GM13976 (cell line): ENCODE measurements at regions not wholly inside any gene's neighbourhood (a gene's known extent, or its start where the extent isn't known, plus 50 kb on each side); places are given as distances from the start of the nearest gene placed in this dataset.
"Not testable (repeated sequence)": the region's sequence is repeated elsewhere in the genome, so short reads cannot be mapped to it uniquely, and the experiment has no call there.

ENCODE experiments used
- DNase-seq: peaks from one replicate; pipeline ENCODE4 v3.0.0; 2012; ENCODE audit warnings: low spot score
- in situ Hi-C: fragments of 300-500 bp; cut with MboI; formaldehyde crosslinking; loops from one replicate; pipeline ENCODE4 v1.12.0; 2022; ENCODE audit warnings: low sequenced_read_pairs, mixed read lengths, inconsistent platforms; ENCODE audit not compliant: unreplicated experiment
- TF ChIP-seq, protein P1 (sequence below): IDR thresholded peaks from 2 replicates; pipeline ENCODE4 v1.5.1; 2012; ENCODE audit warnings: borderline replicate concordance, mild to moderate bottlenecking; ENCODE audit not compliant: insufficient read depth; ENCODE audit errors: extremely low read depth, missing control alignments, control extremely low read depth

- in situ Hi-C loops, result no loop called here
- DNase-seq, result no peak
- TF ChIP-seq, protein P1, sequence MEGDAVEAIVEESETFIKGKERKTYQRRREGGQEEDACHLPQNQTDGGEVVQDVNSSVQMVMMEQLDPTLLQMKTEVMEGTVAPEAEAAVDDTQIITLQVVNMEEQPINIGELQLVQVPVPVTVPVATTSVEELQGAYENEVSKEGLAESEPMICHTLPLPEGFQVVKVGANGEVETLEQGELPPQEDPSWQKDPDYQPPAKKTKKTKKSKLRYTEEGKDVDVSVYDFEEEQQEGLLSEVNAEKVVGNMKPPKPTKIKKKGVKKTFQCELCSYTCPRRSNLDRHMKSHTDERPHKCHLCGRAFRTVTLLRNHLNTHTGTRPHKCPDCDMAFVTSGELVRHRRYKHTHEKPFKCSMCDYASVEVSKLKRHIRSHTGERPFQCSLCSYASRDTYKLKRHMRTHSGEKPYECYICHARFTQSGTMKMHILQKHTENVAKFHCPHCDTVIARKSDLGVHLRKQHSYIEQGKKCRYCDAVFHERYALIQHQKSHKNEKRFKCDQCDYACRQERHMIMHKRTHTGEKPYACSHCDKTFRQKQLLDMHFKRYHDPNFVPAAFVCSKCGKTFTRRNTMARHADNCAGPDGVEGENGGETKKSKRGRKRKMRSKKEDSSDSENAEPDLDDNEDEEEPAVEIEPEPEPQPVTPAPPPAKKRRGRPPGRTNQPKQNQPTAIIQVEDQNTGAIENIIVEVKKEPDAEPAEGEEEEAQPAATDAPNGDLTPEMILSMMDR, result no peak
Observed at GRCh38 chr4:20196476-20196875, 55.2 kb upstream of the SLIT2 start.

DNA sequence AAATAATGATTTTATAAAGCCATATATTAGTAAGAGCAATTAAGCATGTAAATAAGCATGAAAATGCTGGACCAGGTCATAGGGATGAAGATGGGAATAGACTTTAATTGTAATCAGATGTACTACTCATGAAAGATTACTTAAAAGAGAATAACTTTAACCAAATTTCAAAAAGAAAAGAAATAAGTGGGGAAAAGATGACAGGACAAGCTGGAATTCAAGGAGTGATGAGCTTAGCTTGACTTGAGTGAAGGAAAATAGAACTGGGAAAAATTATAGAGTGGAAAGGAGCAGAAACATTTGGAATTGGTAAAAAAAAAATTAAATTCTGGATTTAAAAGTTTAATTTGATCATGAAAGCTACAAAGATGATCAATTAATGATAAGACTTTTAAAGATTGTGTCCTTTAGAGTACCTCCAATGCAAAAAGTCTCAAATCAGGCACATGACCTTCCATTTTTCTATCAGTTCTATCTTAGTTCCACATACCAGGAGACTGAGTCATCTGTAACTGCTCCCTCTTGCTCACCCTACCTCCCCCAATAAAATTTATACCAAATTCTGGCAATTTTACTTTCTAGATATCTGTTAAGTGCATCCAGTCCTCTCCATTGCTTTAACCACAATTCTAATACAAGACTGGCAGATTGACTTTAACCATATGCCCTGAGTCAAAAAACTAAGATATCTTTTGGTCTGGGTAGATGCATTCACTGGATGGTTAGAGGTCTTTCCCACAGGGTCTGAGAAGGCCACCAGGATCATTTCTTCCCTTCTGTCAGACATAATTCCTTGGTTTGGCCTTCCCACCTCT is 56.4 kb upstream of the SLIT2 start:
- TF ChIP-seq, protein P1, result no peak
- in situ Hi-C loops, result no loop called here
- no peak for DNase-seq

DNA sequence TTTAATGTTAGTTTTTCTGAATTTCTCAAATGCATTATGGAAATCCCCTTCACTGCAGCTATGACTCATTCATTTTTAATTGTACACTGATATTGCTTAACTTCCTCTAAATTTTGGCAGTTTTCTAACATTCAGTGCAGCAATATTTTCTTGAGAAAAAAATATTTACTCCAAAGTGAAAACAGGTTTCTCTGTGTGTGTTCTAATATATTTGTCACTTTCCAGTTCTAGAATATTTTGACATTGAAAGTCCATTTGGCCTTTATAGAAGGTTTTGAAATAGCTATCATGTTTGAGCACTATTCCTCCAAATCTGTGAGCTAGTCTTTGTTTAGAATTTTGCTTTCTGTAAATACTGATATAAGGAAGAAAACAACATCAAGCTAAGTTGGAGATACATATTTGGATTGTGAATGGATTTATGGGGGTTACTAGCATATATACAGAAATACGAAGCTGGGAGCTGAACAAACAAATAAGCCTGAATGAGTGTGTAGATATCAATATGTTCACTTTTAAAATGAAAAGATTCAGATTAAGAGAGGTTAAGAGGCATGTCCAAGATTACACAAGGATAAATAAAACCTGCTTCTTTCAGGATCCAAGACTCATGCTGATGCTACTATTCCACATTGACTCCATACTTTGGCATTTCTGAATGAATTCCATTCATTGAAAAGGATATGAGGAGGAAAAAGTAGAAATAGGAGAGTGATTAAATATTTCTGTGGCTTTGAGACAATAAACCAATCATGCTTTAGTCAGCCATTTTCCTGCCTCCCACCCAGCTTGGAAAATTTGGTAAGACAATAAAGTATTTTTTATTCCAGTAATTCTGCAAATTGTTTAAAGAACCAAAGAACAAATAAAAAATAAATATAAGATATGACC is 57.3 kb upstream of the SLIT2 start:
- TF ChIP-seq, protein P1, result no peak
- in situ Hi-C loops, result no loop called here
- no peak for DNase-seq

- in situ Hi-C loops, result no loop called here
- DNase-seq, result no peak
- TF ChIP-seq, protein P1, result no peak
Observed at GRCh38 chr4:20193141-20193936, 58.4 kb upstream of the SLIT2 start.

DNA sequence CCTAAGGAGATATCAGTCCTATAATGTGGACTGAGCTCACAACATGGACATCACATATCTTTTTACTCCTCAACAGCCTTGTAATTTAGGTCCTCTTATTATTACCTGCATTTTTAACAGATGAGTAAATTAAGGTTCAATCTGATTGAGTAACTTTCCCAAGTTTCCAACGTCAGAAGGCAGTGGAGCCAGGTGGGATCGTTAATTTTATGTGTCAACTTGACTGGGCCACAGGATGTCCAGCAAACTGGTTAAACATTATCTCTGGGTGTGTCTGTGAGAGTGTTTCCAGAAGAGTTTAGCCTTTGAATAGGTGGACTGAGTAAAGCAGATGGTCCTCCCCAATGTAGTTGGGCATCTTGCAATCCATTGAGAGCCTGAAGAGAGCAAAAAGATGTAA is 59.0 kb upstream of the SLIT2 start:
- no peak for DNase-seq
- TF ChIP-seq, protein P1, result no peak
- in situ Hi-C loops, result no loop called here

DNA sequence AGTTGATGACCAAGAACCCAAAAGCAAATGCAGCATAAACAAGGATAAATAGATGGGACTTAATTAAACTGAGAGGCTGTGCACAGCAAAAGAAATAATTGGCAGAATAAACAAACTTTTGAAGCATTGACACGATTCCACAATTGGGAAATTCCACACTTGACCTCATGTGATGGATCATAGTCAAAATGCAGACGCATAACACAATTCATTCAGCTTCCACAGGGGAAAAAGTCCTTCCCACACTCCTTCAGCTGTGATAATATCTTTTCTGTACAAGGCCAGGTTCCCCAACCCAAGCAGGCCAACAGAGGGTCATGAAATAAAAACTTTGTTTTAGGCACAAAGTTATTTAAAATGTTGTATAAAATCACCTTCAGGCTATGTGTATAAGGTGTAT is 66.6 kb upstream of the SLIT2 start:
- no peak for DNase-seq
- in situ Hi-C loops, result no loop called here
- TF ChIP-seq, protein P1, result no peak

DNA sequence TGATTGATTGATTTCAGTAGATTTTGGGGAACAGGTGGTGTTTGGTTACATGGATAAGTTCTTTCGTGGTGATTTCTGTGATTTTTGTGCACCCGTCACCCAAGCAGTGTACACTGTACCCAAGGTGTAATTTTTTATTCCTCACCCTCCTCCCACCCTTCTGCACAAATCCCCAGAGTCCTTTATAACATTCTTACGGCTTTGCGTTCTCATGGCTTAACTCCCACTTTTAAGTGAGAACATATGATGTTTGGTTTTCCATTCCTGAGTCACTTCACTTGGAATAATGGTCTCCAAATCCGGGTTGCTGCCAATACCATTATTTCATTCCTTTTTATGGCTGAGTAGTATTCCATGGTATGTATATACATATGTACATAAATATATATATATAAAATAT is 68.6 kb upstream of the SLIT2 start:
- in situ Hi-C loops, DNase-seq: not testable (repeated sequence)
